ENCODE measurements at regions not wholly inside any gene's neighbourhood (a gene's known extent, or its start where the extent isn't known, plus 50 kb on each side); places are given as distances from the start of the nearest gene placed in this dataset.

DNA sequence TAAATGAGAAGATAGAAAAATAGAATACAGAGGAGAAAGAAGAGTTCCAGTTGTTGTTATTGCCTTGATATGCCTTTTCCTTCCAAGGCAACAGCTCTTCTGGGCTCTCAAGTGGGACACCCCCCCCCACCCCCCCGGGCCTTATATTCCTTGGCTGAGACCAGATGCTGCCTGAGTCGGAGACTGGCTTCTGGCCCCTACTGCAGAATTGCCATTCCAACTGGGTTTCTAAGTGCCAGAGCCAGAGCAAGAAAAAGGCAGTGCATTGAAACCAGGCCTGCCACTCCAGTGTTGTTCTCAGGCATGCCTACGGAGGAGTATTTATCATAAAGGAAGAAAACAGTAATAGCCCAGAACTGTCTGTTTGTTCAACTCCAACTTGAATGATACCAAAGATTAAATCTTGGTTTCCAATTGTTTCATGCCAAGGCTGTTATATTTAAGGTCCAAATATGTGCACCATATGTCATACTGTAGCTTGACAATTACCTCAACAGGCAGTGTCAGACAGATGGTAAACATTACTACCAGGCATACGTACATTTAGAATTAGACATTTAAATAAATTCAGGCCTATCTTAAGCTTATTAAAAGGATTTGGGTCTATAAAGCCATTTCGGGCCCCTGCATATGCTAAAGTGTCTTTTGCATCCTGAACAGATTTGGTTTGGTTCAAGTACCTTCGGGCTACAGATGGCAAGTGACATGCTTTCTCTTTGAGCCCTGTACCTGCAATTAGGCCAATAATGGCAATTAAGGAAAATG lies 209.9 kb upstream of the SEMA6D start:
- no peaks in the 10 kb centered on the region for H3K36me3 Mint-ChIP-seq
- H3K4me3 Mint-ChIP-seq, result no peak overlapping the region
- no peaks in the 10 kb centered on the region for H3K9me3 Mint-ChIP-seq
- no peaks in the 10 kb centered on the region for H3K27me3 Mint-ChIP-seq
- H3K27ac Mint-ChIP-seq, result no peak overlapping the region
- no peaks in the 10 kb centered on the region for H3K4me1 Mint-ChIP-seq

DNA sequence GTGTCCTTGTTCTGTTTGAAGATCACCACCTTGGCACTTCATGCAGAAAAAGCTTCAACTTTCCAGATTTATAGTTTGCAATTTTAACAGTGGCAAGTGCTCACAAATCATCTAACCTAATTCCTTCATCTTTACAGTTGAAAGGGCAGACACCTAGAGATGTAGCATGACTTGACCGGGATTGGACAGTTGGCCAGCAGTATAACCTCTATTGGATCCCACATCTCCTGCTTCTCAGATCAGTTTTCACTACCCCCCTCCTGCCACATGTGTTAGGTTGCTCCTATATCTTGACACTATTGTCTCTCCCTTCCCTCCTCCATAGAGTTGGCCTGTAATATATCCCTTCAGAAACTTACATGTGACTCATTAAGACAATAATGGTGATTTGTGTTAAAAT lies 206.0 kb upstream of the SEMA6D start:
- H3K27ac Mint-ChIP-seq, result no peak overlapping the region
- H3K27me3 Mint-ChIP-seq, result no peaks in the 10 kb centered on the region
- H3K4me1 Mint-ChIP-seq, result no peaks in the 10 kb centered on the region
- no peaks in the 10 kb centered on the region for H3K9me3 Mint-ChIP-seq
- H3K4me3 Mint-ChIP-seq, result no peak overlapping the region
- no peaks in the 10 kb centered on the region for H3K36me3 Mint-ChIP-seq

DNA sequence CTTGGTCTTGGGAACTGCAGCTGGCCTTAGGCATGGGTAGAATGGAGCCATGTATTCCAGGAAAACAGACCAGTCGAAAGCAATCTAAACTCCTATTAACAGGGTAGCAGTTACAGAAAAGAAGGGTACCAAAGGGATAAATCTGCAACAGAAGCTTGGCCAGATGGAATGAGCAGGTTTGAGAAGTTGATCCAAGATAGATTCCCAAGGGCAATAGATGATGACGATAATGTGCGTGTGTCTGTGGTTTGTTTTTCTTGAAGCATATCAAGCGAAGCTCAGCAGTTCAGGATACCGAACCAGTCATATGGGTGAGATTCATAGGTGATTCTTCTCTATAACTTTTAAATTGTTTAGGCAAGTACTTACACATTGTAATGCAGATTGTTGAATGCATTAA lies 203.8 kb upstream of the SEMA6D start:
- Mint-ChIP-seq H3K36me3 (no peaks in the 10 kb centered on the region), H3K4me1 (no peaks in the 10 kb centered on the region), H3K9me3 (no peaks in the 10 kb centered on the region), H3K4me3 (no peak overlapping the region), H3K27ac (no peak overlapping the region), H3K27me3 (no peaks in the 10 kb centered on the region)

DNA sequence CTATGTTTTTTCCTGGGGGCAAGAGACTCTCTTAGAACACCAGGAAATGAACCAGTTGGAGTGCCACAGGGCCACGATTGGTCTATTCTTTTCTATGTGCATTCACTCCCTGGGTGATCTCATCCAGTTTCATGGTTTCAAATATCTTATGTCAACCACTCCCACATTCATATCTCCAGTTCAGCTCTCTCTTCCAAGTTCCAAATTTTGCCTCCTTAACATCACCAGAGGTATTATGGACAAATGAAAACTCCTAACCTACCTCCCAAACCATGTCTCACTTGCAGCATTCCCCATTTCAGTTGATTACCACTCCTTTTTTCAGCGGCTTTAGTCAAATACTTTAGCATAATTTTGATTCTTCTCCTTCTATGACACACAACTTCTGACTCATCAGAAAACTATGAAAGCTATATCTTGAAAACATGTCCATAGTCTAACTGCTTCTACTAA lies 203.1 kb upstream of the SEMA6D start:
- Mint-ChIP-seq H3K27me3 (no peaks in the 10 kb centered on the region), H3K4me1 (no peaks in the 10 kb centered on the region), H3K9me3 (peaks cover 0 to under 1% (median 0%) of the 10 kb centered on the region in 3 donors), H3K27ac (no peak overlapping the region), H3K36me3 (no peaks in the 10 kb centered on the region), H3K4me3 (no peak overlapping the region)

DNA sequence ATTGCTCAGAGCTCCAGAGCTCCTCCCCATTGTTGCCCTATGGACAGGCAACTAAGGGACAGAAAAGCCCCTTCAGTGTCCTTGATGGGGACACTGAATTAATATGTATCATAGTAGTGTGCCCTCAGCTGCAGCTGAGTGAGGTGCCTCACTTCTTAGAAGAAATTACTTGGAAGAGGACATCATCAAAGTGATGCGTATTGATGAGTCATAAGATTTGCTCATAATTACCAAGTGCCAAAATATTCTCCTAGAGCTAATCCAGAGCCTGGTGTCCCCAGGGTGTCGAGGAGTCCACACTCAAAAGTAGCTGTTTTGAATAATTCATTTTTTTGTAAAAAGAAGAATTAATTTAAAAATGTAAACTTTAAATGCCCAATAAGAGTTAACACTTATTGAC lies 200.7 kb upstream of the SEMA6D start:
- Mint-ChIP-seq H3K4me1 (no peaks in the 10 kb centered on the region), H3K9me3 (peaks cover 0 to 2% (median 2%) of the 10 kb centered on the region in 3 donors), H3K27me3 (no peaks in the 10 kb centered on the region), H3K27ac (no peak overlapping the region), H3K4me3 (no peak overlapping the region), H3K36me3 (no peaks in the 10 kb centered on the region)

DNA sequence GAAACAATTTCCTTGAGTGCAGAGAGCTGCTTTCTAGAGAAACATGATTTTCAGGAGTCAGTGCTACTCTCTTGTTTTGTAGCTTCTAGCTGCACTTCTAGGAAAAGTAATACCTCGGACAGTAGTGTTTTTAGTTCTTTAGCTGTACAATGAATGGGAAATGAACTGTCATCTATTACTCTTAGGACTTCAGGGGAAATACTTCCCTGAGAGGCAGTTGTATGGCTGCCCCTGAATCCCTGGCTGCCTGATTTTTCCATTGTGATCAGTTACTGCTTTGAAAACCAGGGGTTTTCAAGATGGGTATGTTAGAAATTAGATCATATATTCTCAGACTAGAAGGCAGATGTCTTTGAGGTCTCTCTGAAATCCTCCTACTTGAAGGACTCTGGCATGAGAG lies 200.3 kb upstream of the SEMA6D start:
- Mint-ChIP-seq H3K27ac (peak overlapping the region in 1 of 3 donors; percentile 50), H3K36me3 (no peaks in the 10 kb centered on the region), H3K27me3 (no peaks in the 10 kb centered on the region), H3K4me1 (no peaks in the 10 kb centered on the region), H3K4me3 (no peak overlapping the region), H3K9me3 (peaks cover 0 to 2% (median 2%) of the 10 kb centered on the region in 3 donors)

DNA sequence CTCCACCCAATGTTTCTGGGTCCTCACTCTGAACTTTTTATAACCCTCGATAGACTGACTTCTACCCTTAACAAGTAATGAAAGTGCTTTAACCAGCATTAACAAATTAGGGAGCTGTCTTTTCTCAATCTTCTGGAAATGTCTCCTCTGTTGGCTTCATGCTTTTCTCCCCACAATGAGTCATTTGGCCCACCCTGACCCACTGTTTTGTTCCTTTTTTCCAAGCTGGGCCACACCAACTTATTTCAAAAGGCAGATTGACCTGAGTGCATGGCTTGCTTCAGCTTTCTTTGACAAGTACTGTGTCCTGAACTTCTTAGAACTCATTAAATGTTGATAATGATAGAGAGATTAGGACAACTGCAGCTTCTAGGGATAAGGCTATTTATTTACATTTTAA lies 199.6 kb upstream of the SEMA6D start:
- H3K4me3 Mint-ChIP-seq, result no peak overlapping the region
- no peaks in the 10 kb centered on the region for H3K27me3 Mint-ChIP-seq
- H3K4me1 Mint-ChIP-seq, result no peaks in the 10 kb centered on the region
- H3K36me3 Mint-ChIP-seq, result no peaks in the 10 kb centered on the region
- H3K9me3 Mint-ChIP-seq, result peaks cover 0 to 2% (median 2%) of the 10 kb centered on the region in 3 donors
- H3K27ac Mint-ChIP-seq, result no peak overlapping the region

DNA sequence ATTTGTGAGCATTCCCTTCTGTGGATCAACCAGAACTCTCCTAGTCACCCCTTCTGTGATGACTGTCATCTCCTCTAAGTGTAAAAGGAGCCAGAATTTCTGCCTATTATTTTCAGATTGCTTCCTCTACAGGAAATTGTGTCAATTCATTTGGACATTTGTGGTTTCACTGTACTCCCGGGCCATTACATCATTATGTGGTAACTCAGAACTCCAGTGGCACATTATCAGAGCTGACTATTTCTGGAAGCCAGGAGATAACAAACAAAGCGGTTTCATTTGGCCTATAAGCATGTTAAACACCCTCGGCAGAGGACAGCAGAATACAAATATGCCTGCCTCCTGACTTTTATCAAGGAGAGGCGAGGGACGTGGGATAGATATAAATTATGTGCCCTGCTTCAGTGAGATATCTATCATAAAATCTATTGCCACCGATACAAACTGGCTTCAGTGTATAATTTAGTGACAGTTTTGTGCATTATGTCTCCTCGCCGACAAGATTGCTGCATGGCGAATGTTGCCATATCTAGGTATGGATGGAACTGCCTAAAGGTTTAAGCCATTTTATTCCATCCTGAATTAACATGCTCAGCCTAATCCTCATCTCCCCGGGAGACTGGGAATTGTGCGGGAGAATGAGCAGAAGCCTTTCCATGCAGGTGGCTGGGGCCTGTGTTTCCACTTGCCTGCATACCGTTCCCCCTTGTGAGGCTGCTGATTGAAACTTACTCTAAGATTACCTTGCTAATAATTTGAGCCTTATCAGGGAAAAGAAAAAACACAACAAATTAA lies 193.4 kb upstream of the SEMA6D start:
- Mint-ChIP-seq H3K27me3 (peaks cover 2% of the 10 kb centered on the region), H3K4me3 (no peak overlapping the region), H3K4me1 (no peaks in the 10 kb centered on the region), H3K9me3 (peaks cover 0 to 2% (median 2%) of the 10 kb centered on the region in 3 donors), H3K36me3 (no peaks in the 10 kb centered on the region), H3K27ac (no peak overlapping the region)

DNA sequence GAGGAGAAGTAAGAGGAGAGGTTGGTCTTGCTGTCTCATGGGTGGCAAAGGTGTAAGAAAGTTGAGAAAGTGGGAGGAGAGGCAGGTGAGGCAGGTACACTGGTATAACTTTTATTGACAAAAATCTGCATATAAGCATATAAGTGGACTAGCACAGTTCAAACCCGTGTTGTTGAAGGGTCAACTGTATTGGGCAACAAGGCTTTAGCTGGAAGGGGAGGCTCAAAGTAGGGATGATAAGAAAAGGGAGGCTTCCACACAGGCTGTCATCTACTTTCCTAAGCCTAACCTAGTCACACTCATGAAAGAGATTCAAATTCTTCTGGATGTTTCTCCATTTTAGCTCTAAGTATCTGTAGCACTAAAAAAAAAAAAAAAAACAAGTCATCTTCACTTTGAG lies 188.1 kb upstream of the SEMA6D start:
- H3K4me1 Mint-ChIP-seq, result no peaks in the 10 kb centered on the region
- no peak overlapping the region for H3K4me3 Mint-ChIP-seq
- peaks cover 0 to 6% (median 0%) of the 10 kb centered on the region in 3 donors for H3K9me3 Mint-ChIP-seq
- H3K36me3 Mint-ChIP-seq, result no peaks in the 10 kb centered on the region
- no peak overlapping the region for H3K27ac Mint-ChIP-seq
- H3K27me3 Mint-ChIP-seq, result peaks cover 2% of the 10 kb centered on the region

DNA sequence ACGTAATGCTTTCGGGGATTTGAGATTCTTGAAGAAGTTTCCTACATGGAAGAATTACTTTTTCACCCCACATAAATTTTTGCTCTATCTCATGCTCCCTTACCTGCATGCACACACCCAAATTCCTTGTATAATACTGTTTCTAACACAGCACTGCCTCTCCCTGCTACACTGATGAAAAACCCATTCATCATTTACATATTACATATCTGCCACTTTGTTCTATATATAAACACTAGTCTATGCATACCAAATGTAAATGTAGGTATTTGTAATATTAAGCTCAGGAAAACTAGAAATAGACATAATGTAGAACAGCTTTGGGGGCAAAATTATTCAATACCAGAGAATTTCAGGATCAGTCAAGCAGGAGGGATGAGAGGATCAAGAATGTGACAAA lies 182.6 kb upstream of the SEMA6D start:
- H3K36me3 Mint-ChIP-seq, result no peaks in the 10 kb centered on the region
- H3K9me3 Mint-ChIP-seq, result peaks cover 2 to 6% (median 4%) of the 10 kb centered on the region in 3 donors
- H3K4me3 Mint-ChIP-seq, result no peak overlapping the region
- no peaks in the 10 kb centered on the region for H3K27me3 Mint-ChIP-seq
- H3K4me1 Mint-ChIP-seq, result no peaks in the 10 kb centered on the region
- H3K27ac Mint-ChIP-seq, result no peak overlapping the region

DNA sequence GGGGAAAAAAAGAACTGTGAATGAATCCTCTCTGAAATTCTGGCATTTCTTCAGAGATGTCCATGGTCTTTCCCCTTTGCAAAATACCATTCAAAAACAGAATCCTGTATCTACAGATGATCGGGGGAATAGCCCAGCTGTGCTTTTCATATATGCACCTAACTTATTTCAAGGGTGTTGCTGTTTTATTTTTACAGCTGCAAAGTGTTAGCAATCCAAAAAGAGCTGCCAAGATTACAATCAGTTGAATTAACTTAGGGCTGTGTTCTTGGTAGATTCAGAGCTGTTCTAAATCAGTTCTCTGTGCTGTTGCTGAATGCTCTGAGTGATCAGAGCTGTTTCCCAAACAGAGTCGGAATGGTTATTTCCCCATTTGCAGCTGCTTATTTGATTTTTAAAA lies 175.7 kb upstream of the SEMA6D start:
- Mint-ChIP-seq H3K9me3 (peaks cover 0 to 10% (median 2%) of the 10 kb centered on the region in 3 donors), H3K4me1 (no peaks in the 10 kb centered on the region), H3K36me3 (no peaks in the 10 kb centered on the region), H3K4me3 (no peak overlapping the region), H3K27me3 (no peaks in the 10 kb centered on the region), H3K27ac (no peak overlapping the region)

DNA sequence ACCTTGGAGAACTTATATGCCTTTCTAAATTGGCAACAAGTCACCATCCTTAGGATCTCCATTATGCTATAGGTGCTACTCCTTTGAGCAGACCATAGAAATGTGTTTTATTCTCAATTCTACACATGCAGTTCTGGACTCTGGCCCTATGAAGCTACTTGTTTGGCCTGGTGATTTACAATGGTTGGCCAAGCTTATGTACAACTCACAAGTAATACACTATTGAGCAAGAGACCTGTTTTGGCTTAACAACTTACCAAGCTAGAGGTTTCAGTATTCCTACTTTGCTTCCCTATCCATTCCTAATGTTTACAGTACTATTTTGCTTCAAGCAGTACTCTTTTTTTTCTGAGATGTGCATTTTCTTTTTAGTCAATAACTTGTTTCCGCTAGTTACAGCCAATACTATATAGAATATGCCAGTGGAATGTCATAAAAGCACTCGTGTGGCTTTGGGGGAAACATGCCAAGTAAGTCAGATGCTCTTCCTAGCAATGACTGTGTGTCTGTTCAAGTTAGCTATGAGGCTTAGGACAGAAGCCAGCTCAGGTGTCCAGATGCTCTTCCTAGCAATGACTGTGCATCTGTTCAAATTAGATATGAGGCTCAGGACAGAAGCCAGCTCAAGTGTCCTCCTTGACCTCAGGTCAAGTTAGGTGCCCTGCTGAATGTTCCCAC lies 174.9 kb upstream of the SEMA6D start:
- Mint-ChIP-seq H3K36me3 (no peaks in the 10 kb centered on the region), H3K27me3 (no peaks in the 10 kb centered on the region), H3K9me3 (peaks cover 0 to 10% (median 2%) of the 10 kb centered on the region in 3 donors), H3K4me1 (no peaks in the 10 kb centered on the region), H3K4me3 (no peak overlapping the region), H3K27ac (no peak overlapping the region)

DNA sequence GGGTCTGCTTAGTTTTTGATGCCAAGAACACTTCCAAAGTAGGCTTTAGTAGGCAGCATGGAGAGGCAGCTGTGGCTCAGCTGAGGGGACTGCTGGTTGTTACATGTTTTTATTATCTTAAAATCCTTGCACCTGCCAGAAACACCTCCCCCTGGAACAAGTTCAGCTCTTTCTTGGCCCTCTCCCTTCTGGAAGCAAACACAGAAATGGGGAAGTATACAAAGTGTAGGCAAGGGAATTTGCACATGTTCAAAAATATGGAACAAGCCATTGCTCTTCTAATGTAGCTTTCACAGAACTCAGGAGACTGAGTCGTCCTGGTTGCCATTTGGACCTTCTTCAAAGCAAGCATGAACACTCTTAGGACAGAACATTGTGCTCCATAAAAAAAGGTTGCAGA lies 169.1 kb upstream of the SEMA6D start:
- H3K4me3 Mint-ChIP-seq, result no peak overlapping the region
- no peaks in the 10 kb centered on the region for H3K4me1 Mint-ChIP-seq
- H3K9me3 Mint-ChIP-seq, result peaks cover under 1 to 2% (median 2%) of the 10 kb centered on the region in 3 donors
- H3K36me3 Mint-ChIP-seq, result no peaks in the 10 kb centered on the region
- H3K27me3 Mint-ChIP-seq, result no peaks in the 10 kb centered on the region
- H3K27ac Mint-ChIP-seq, result no peak overlapping the region

DNA sequence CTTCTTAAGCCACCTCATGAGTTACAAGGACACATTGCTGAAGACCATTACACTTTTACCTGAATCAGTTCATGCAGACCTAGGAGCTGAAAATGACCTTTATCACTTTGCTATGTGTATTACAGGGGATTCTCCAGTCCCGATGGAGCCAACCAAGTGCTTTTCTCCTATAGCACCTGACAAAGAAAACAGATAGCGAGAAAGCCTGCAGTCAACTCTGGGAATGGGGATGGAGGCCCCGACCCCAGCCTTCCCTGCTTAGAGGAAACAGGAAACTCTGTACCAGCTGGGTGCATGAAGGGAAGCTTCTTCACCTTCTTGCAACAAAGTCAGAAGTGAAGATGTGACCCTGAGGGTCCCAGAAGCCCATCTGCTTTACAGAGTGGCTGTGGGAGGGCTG lies 168.3 kb upstream of the SEMA6D start:
- H3K4me3 Mint-ChIP-seq, result no peak overlapping the region
- no peak overlapping the region for H3K27ac Mint-ChIP-seq
- H3K4me1 Mint-ChIP-seq, result no peaks in the 10 kb centered on the region
- peaks cover 0 to 2% (median 0%) of the 10 kb centered on the region in 3 donors for H3K9me3 Mint-ChIP-seq
- no peaks in the 10 kb centered on the region for H3K27me3 Mint-ChIP-seq
- H3K36me3 Mint-ChIP-seq, result no peaks in the 10 kb centered on the region

DNA sequence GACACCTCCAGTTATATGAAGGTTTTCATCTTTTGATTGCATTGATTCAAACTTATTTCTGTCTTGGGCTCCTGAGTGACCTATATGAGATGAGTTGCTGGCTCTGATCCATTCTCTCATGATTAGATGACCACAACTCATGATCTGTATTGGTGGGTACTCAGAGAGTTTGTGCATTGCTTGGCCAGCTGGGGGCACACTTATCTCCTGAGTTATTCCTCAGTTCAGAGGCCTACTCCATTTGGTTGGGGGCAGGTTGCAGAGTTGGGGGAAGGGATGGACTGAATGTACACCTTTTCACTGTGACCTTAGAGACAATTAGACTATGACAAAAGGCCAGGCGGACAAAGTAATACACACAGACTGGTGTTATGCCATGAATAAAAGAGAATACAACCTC lies 166.2 kb upstream of the SEMA6D start:
- Mint-ChIP-seq H3K4me3 (no peak overlapping the region), H3K36me3 (no peaks in the 10 kb centered on the region), H3K27ac (no peak overlapping the region), H3K27me3 (no peaks in the 10 kb centered on the region), H3K9me3 (peaks cover 0 to 2% (median 0%) of the 10 kb centered on the region in 3 donors), H3K4me1 (no peaks in the 10 kb centered on the region)

Data from IgD-negative memory B cell (primary cell).